WTC11 (cell line): ENCODE measurements at regions not wholly inside any gene's neighbourhood (a gene's known extent, or its start where the extent isn't known, plus 50 kb on each side); places are given as distances from the start of the nearest gene placed in this dataset.
A peak's percentile ranks its signal among the peaks of the same experiment; 100 is the strongest.

Source experiments
- ATAC-seq: fragments of 200-7000 bp; cut with Tn5 transposase; 2 replicates; pipeline ENCODE4 v1.10.0; 2021; ENCODE audit warnings: mild to moderate bottlenecking, moderate library complexity
- CTCF ChIA-PET: fragments of 300-600 bp; sonication (Branson Sonifier 250); formaldehyde crosslinking; loops from one replicate; lab custom pipeline; 2021; ENCODE audit warnings: antibody characterized with exemption; lab: Charles Lee
- POLR2A ChIA-PET: fragments of 350-600 bp; sonication (Branson Sonifier 250); formaldehyde crosslinking; loops from one replicate; lab custom pipeline; 2021; ENCODE audit warnings: antibody characterized with exemption; lab: Charles Lee
- DNase-seq: peaks from one replicate; pipeline ENCODE4 v3.0.0; 2021; ENCODE audit warnings: low spot score
- H3K27ac Mint-ChIP-seq: 2 replicates; pipeline ENCODE4 v1.8.0; 2021; ENCODE audit warnings: mixed read lengths
- H3K27me3 Mint-ChIP-seq: 2 replicates; pipeline ENCODE4 v1.8.0; 2021; ENCODE audit warnings: low read depth, mild to moderate bottlenecking, moderate library complexity, mixed read lengths
- H3K36me3 Mint-ChIP-seq: 2 replicates; pipeline ENCODE4 v1.8.0; 2021; ENCODE audit warnings: mixed read lengths
- H3K4me1 Mint-ChIP-seq: 2 replicates; pipeline ENCODE4 v1.8.0; 2022; ENCODE audit warnings: mixed read lengths
- H3K4me3 Mint-ChIP-seq: 2 replicates; pipeline ENCODE4 v1.8.0; 2021; ENCODE audit warnings: mild to moderate bottlenecking, moderate library complexity, mixed read lengths
- H3K9me3 Mint-ChIP-seq: 2 replicates; pipeline ENCODE4 v1.8.0; 2021; ENCODE audit warnings: mixed read lengths
- AFF4 ChIP-seq: sonication (generic); formaldehyde crosslinking; IDR thresholded peaks from 2 replicates; pipeline ENCODE4 v1.8.1; 2023; ENCODE audit warnings: mild to moderate bottlenecking, missing genetic modification reagents, borderline replicate concordance
- ATF6 ChIP-seq: sonication (generic); formaldehyde crosslinking; IDR thresholded peaks from 2 replicates; pipeline ENCODE4 v1.8.1; 2023; ENCODE audit warnings: mild to moderate bottlenecking, missing genetic modification reagents
- CREM ChIP-seq: sonication (generic); formaldehyde crosslinking; IDR thresholded peaks from 2 replicates; pipeline ENCODE4 v1.8.1; 2022; ENCODE audit warnings: mild to moderate bottlenecking, missing genetic modification reagents, moderate library complexity
- ELF4 ChIP-seq: sonication (generic); formaldehyde crosslinking; IDR thresholded peaks from 2 replicates; pipeline ENCODE4 v1.8.1; 2022; ENCODE audit warnings: low read depth, mild to moderate bottlenecking, moderate library complexity, missing genetic modification reagents
- FOXJ3 ChIP-seq: sonication (generic); formaldehyde crosslinking; IDR thresholded peaks from 2 replicates; pipeline ENCODE4 v1.9.0; 2021; ENCODE audit warnings: missing genetic modification reagents, mild to moderate bottlenecking, borderline replicate concordance
- FOXK1 ChIP-seq: sonication (generic); formaldehyde crosslinking; IDR thresholded peaks from 2 replicates; pipeline ENCODE4 v1.8.0; 2022; ENCODE audit warnings: mild to moderate bottlenecking, moderate library complexity, missing genetic modification reagents
- GTF2I ChIP-seq: fragments of 250-450 bp; sonication (Bioruptor Pico); conservative IDR thresholded peaks from 2 replicates; pipeline ENCODE4 v1.4.0; 2021; ENCODE audit warnings: mild to moderate bottlenecking
- IRF2 ChIP-seq: sonication (generic); formaldehyde crosslinking; IDR thresholded peaks from 2 replicates; pipeline ENCODE4 v1.8.0; 2022; ENCODE audit warnings: low read depth, missing genetic modification reagents, borderline replicate concordance
- JAZF1 ChIP-seq: fragments of 250-450 bp; sonication (Bioruptor Pico); IDR thresholded peaks from 2 replicates; pipeline ENCODE4 v1.9.0; 2021; ENCODE audit warnings: moderate library complexity, mild to moderate bottlenecking, inconsistent platforms
- JUN ChIP-seq: sonication (generic); formaldehyde crosslinking; IDR thresholded peaks from 2 replicates; pipeline ENCODE4 v1.8.0; 2023; ENCODE audit warnings: mild to moderate bottlenecking, missing genetic modification reagents
- KAT7 ChIP-seq: sonication (generic); formaldehyde crosslinking; IDR thresholded peaks from 2 replicates; pipeline ENCODE4 v1.8.1; 2023; ENCODE audit warnings: missing genetic modification reagents, mild to moderate bottlenecking, borderline replicate concordance
- NFATC4 ChIP-seq: fragments of 250-450 bp; sonication (Bioruptor Pico); IDR thresholded peaks from 2 replicates; pipeline ENCODE4 v1.9.0; 2021; ENCODE audit warnings: mild to moderate bottlenecking
- NR1H2 ChIP-seq: sonication (generic); formaldehyde crosslinking; IDR thresholded peaks from 2 replicates; pipeline ENCODE4 v1.9.0; 2021; ENCODE audit warnings: mild to moderate bottlenecking, moderate library complexity, missing genetic modification reagents
- RORB ChIP-seq: fragments of 250-450 bp; sonication (Bioruptor Pico); IDR thresholded peaks from 2 replicates; pipeline ENCODE4 v1.9.0; 2021; ENCODE audit warnings: mild to moderate bottlenecking
- SMAD4 ChIP-seq: sonication (generic); formaldehyde crosslinking; IDR thresholded peaks from 2 replicates; pipeline ENCODE4 v1.8.0; 2022; ENCODE audit warnings: mild to moderate bottlenecking, missing genetic modification reagents
- STAT6 ChIP-seq: sonication (generic); formaldehyde crosslinking; conservative IDR thresholded peaks from 2 replicates; pipeline ENCODE4 v1.8.1; 2023; ENCODE audit warnings: mild to moderate bottlenecking, low read depth, missing genetic modification reagents, moderate library complexity
- TEAD4 ChIP-seq: sonication (generic); formaldehyde crosslinking; IDR thresholded peaks from 2 replicates; pipeline ENCODE4 v1.8.0; 2022; ENCODE audit warnings: mild to moderate bottlenecking, missing genetic modification reagents
- ZNF138 ChIP-seq: sonication (generic); formaldehyde crosslinking; conservative IDR thresholded peaks from 2 replicates; pipeline ENCODE4 v1.8.1; 2022; ENCODE audit warnings: mild to moderate bottlenecking, moderate library complexity, missing genetic modification reagents
- ZNF232 ChIP-seq: sonication (generic); formaldehyde crosslinking; IDR thresholded peaks from 2 replicates; pipeline ENCODE4 v1.8.0; 2022; ENCODE audit warnings: mild to moderate bottlenecking, missing genetic modification reagents
- ZNF396 ChIP-seq: fragments of 250-450 bp; sonication (Bioruptor Pico); IDR thresholded peaks from 2 replicates; pipeline ENCODE4 v1.8.0; 2021; ENCODE audit warnings: mild to moderate bottlenecking, moderate library complexity, borderline replicate concordance
- ZNF671 ChIP-seq: fragments of 250-450 bp; sonication (Bioruptor Pico); IDR thresholded peaks from 2 replicates; pipeline ENCODE4 v1.8.0; 2021; ENCODE audit warnings: mild to moderate bottlenecking

- TF ChIP-seq JUN (CRISPR knock-in tag): no peak
- no peak for TF ChIP-seq NFATC4
- no peak for TF ChIP-seq TEAD4 (CRISPR knock-in tag)
- TF ChIP-seq NR1H2 (CRISPR knock-in tag): no peak
- no peak for TF ChIP-seq KAT7 (CRISPR knock-in tag)
- TF ChIP-seq, all 79 proteins: peak for 0
Observed at GRCh38 chr13:34611671-34612070, 330.4 kb upstream of the NBEA start (continued).

- POLR2A ChIA-PET: no interaction called here
- Mint-ChIP-seq H3K4me3 (no peak overlapping the region), H3K36me3 (no peaks in the 10 kb centered on the region), H3K9me3 (peaks cover 6% of the 10 kb centered on the region), H3K4me1 (peaks cover 24% of the 10 kb centered on the region), H3K27ac (peak overlapping the region; percentile 70), H3K27me3 (no peaks in the 10 kb centered on the region)
- CTCF ChIA-PET: no interaction called here
- DNase-seq: no peak
- ATAC-seq: no peak
- TF ChIP-seq FOXJ3: no peak
- TF ChIP-seq CREM (CRISPR knock-in tag): no peak
- TF ChIP-seq FOXK1 (CRISPR knock-in tag): no peak
- no peak for TF ChIP-seq NR1H2 (CRISPR knock-in tag)
Observed at GRCh38 chr13:34617473-34618083, 324.5 kb upstream of the NBEA start.

- Mint-ChIP-seq H3K27ac (no peak overlapping the region), H3K4me3 (no peak overlapping the region)
- no peak for ATAC-seq
- CTCF ChIA-PET: no interaction called here
- TF ChIP-seq AFF4 (CRISPR knock-in tag) (no peak), ZNF396 (CRISPR knock-in tag) (no peak), STAT6 (CRISPR knock-in tag) (no peak)
- TF ChIP-seq, all 79 proteins: peak for 0
- Mint-ChIP-seq H3K9me3 (no peaks in the 10 kb centered on the region), H3K4me1 (peaks cover 24% of the 10 kb centered on the region), H3K36me3 (no peaks in the 10 kb centered on the region), H3K27me3 (no peaks in the 10 kb centered on the region)
- POLR2A ChIA-PET: no interaction called here
- DNase-seq: no peak
Observed at GRCh38 chr13:34618654-34619053, 323.4 kb upstream of the NBEA start.

GRCh38 chr13:34619326-34619725 is 322.7 kb upstream of the NBEA start:
- POLR2A ChIA-PET: no interaction called here
- CTCF ChIA-PET: no interaction called here
- Mint-ChIP-seq H3K27me3 (no peaks in the 10 kb centered on the region), H3K27ac (no peak overlapping the region), H3K9me3 (no peaks in the 10 kb centered on the region), H3K36me3 (no peaks in the 10 kb centered on the region), H3K4me3 (no peak overlapping the region), H3K4me1 (peaks cover 24% of the 10 kb centered on the region)
- no peak for DNase-seq
- no peak for ATAC-seq
- TF ChIP-seq TEAD4 (CRISPR knock-in tag) (no peak), SMAD4 (no peak), NFATC4 (no peak), ZNF232 (CRISPR knock-in tag) (no peak), ZNF138 (no peak), ELF4 (CRISPR knock-in tag) (no peak), STAT6 (CRISPR knock-in tag) (no peak), ZNF671 (CRISPR knock-in tag) (no peak), RORB (CRISPR knock-in tag) (no peak), IRF2 (CRISPR knock-in tag) (no peak), JAZF1 (CRISPR knock-in tag) (no peak), GTF2I (CRISPR knock-in tag) (no peak), ATF6 (no peak)
